Activated T-helper 17 cell treated with anti-CD3 and anti-CD28 coated beads, Interleukin-2, amount 50 U/mL, for 72 hours (primary cell): ENCODE measurements at regions not wholly inside any gene's neighbourhood (a gene's known extent, or its start where the extent isn't known, plus 50 kb on each side); places are given as distances from the start of the nearest gene placed in this dataset.

Experiments used
- ATAC-seq: fragments of 150-1000 bp; cut with Tn5 transposase; replicated peaks from 2 replicates; pipeline ENCODE4 v1.10.0; 2021; ENCODE audit warnings: mild to moderate bottlenecking, moderate library complexity
- H3K27ac Mint-ChIP-seq: one replicate; pipeline ENCODE4 v1.8.0; 2022; ENCODE audit warnings: mixed read lengths
- H3K27me3 Mint-ChIP-seq: one replicate; pipeline ENCODE4 v1.8.0; 2022; ENCODE audit warnings: mixed read lengths
- H3K36me3 Mint-ChIP-seq: one replicate; pipeline ENCODE4 v1.8.0; 2022; ENCODE audit warnings: low read depth, mild to moderate bottlenecking, mixed read lengths
- H3K4me1 Mint-ChIP-seq: one replicate; pipeline ENCODE4 v1.8.0; 2022; ENCODE audit warnings: mixed read lengths
- H3K4me3 Mint-ChIP-seq: one replicate; pipeline ENCODE4 v1.8.0; 2022; ENCODE audit warnings: mild to moderate bottlenecking, mixed read lengths
- H3K9me3 Mint-ChIP-seq: one replicate; pipeline ENCODE4 v1.8.0; 2022; ENCODE audit warnings: mixed read lengths

GRCh38 chr5:111887706-111888105 is 130.7 kb upstream of the NREP start:
- H3K4me3 Mint-ChIP-seq, result no peak overlapping the region
- ATAC-seq, result no peak
- peaks cover 4% of the 10 kb centered on the region for H3K9me3 Mint-ChIP-seq
- no peaks in the 10 kb centered on the region for H3K27me3 Mint-ChIP-seq
- H3K27ac Mint-ChIP-seq, result no peak overlapping the region
- H3K36me3 Mint-ChIP-seq, result no peaks in the 10 kb centered on the region
- no peaks in the 10 kb centered on the region for H3K4me1 Mint-ChIP-seq

DNA sequence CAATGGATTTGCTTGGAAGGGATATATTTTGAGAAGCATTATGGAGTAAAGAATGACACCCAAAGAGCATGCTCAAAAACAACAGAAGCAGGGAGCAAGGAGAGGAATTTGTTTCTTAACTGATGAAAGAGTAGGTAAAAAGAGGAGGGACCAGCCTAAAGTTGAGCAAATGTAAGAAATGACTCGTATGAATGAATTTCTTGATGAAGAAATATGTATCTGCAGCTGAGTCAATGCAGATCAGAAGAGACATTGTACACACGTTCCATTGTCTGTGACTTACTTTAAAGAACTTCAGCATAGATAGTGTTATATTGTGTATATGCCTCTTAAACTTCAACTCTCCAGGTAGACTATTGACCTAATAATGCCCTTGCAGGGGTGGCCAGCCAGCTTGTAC is 112.7 kb upstream of the NREP start:
- no peak overlapping the region for H3K4me3 Mint-ChIP-seq
- no peaks in the 10 kb centered on the region for H3K4me1 Mint-ChIP-seq
- H3K27me3 Mint-ChIP-seq, result no peaks in the 10 kb centered on the region
- H3K9me3 Mint-ChIP-seq, result no peaks in the 10 kb centered on the region
- no peak overlapping the region for H3K27ac Mint-ChIP-seq
- no peaks in the 10 kb centered on the region for H3K36me3 Mint-ChIP-seq
- no peak for ATAC-seq

DNA sequence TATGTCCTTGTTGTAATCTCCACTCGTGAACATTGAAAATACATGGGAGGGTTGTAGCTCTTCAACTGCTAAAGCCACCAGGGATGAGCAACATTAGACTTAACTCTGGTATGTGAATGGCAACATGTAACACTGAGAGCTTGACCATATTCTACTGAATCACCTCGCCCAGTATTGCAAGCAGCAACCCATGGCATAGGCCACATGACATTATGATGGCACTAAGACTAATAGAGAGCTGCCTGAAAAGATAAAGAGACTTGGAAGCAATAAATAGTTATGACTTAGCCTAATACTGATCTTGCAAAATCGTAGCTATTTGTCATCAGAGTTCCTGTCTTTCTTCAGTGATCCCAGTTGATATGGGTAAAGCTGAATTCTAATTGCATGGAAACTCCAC is 108.4 kb upstream of the NREP start:
- Mint-ChIP-seq H3K4me3 (no peak overlapping the region), H3K36me3 (no peaks in the 10 kb centered on the region), H3K27ac (no peak overlapping the region), H3K27me3 (peaks cover 3% of the 10 kb centered on the region), H3K9me3 (peaks cover 4% of the 10 kb centered on the region), H3K4me1 (no peaks in the 10 kb centered on the region)
- ATAC-seq, result no peak

- no peaks in the 10 kb centered on the region for H3K4me1 Mint-ChIP-seq
- no peak for ATAC-seq
- no peak overlapping the region for H3K4me3 Mint-ChIP-seq
- H3K9me3 Mint-ChIP-seq, result peaks cover 4% of the 10 kb centered on the region
- H3K27ac Mint-ChIP-seq, result no peak overlapping the region
- H3K27me3 Mint-ChIP-seq, result peaks cover 11% of the 10 kb centered on the region
- H3K36me3 Mint-ChIP-seq, result no peaks in the 10 kb centered on the region
These were observed 106.8 kb upstream of the NREP start for GRCh38 chr5:111863801-111864200.

GRCh38 chr5:111859533-111860270 is 102.7 kb upstream of the NREP start:
- Mint-ChIP-seq H3K4me1 (no peaks in the 10 kb centered on the region), H3K27ac (no peak overlapping the region), H3K36me3 (no peaks in the 10 kb centered on the region), H3K4me3 (no peak overlapping the region), H3K9me3 (peaks cover 4% of the 10 kb centered on the region), H3K27me3 (peaks cover 11% of the 10 kb centered on the region)
- no peak for ATAC-seq

DNA sequence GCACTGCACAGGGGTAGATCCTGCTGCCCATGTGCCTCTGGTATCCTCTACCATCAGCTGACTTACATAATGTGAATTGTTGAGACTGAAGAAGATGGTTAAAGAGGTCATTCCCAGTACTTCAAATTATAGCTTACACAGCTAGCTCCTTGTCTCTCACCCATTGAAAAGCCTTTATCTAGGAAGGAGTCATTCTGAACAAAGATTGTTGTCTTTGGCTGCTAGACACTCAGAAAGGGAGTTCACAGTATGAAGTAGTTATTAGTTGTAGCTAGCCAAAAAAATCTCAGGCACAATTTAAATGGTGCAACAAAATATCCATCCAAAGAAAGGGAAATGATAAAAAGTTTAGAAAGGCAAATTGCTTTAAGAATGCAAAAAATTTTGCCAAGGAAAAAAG is 102.0 kb upstream of the NREP start:
- H3K4me3 Mint-ChIP-seq, result no peak overlapping the region
- ATAC-seq, result no peak
- H3K36me3 Mint-ChIP-seq, result no peaks in the 10 kb centered on the region
- H3K27me3 Mint-ChIP-seq, result peaks cover 11% of the 10 kb centered on the region
- peaks cover 4% of the 10 kb centered on the region for H3K9me3 Mint-ChIP-seq
- H3K4me1 Mint-ChIP-seq, result no peaks in the 10 kb centered on the region
- H3K27ac Mint-ChIP-seq, result no peak overlapping the region

GRCh38 chr5:111857623-111858022 is 100.6 kb upstream of the NREP start:
- Mint-ChIP-seq H3K36me3 (no peaks in the 10 kb centered on the region), H3K9me3 (no peaks in the 10 kb centered on the region), H3K27ac (no peak overlapping the region), H3K27me3 (peaks cover 16% of the 10 kb centered on the region), H3K4me1 (no peaks in the 10 kb centered on the region), H3K4me3 (no peak overlapping the region)
- no peak for ATAC-seq

DNA sequence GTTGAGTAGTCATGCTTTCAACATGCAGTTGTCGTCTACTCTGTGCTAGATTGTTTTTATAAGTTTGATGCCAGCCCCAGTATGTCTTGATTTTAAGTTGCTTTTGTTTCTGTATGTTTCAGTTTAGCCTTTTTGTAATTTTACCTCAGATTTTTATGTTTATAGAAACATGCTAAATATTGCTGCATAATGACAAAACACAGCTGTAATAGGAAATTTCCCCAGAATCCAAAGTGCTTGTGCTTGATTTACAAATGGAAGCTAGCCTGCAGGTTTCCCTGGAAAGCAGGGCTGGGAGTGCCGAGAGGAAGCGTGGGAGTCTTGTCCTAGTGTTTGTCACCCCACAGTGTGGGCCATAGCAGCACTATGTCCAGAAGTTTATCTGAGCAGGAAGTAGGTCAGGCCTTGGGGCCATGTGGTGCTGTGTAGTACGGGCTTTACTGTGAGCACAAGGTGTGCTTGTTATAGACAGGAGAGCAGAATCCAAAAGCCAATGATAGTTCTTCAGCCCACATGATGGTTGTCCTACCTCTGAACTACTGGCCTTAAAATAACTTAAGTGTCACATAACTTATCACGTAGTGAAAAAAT is 100.0 kb upstream of the NREP start:
- no peak for ATAC-seq
- no peaks in the 10 kb centered on the region for H3K36me3 Mint-ChIP-seq
- H3K4me3 Mint-ChIP-seq, result no peak overlapping the region
- no peaks in the 10 kb centered on the region for H3K4me1 Mint-ChIP-seq
- no peaks in the 10 kb centered on the region for H3K9me3 Mint-ChIP-seq
- no peak overlapping the region for H3K27ac Mint-ChIP-seq
- H3K27me3 Mint-ChIP-seq, result peaks cover 16% of the 10 kb centered on the region

- H3K36me3 Mint-ChIP-seq, result no peaks in the 10 kb centered on the region
- H3K4me3 Mint-ChIP-seq, result no peak overlapping the region
- H3K27ac Mint-ChIP-seq, result no peak overlapping the region
- H3K4me1 Mint-ChIP-seq, result no peaks in the 10 kb centered on the region
- no peaks in the 10 kb centered on the region for H3K9me3 Mint-ChIP-seq
- no peak for ATAC-seq
- H3K27me3 Mint-ChIP-seq, result peaks cover 18% of the 10 kb centered on the region
These were observed 98.4 kb upstream of the NREP start for GRCh38 chr5:111855356-111855755.

GRCh38 chr5:111854186-111854585 is 97.2 kb upstream of the NREP start:
- H3K9me3 Mint-ChIP-seq, result no peaks in the 10 kb centered on the region
- H3K4me3 Mint-ChIP-seq, result no peak overlapping the region
- H3K27me3 Mint-ChIP-seq, result peaks cover 13% of the 10 kb centered on the region
- no peaks in the 10 kb centered on the region for H3K36me3 Mint-ChIP-seq
- H3K27ac Mint-ChIP-seq, result no peak overlapping the region
- ATAC-seq, result no peak
- no peaks in the 10 kb centered on the region for H3K4me1 Mint-ChIP-seq

- H3K4me1 Mint-ChIP-seq, result no peaks in the 10 kb centered on the region
- ATAC-seq, result no peak
These were observed 96.8 kb upstream of the NREP start for GRCh38 chr5:111853748-111854147.

DNA sequence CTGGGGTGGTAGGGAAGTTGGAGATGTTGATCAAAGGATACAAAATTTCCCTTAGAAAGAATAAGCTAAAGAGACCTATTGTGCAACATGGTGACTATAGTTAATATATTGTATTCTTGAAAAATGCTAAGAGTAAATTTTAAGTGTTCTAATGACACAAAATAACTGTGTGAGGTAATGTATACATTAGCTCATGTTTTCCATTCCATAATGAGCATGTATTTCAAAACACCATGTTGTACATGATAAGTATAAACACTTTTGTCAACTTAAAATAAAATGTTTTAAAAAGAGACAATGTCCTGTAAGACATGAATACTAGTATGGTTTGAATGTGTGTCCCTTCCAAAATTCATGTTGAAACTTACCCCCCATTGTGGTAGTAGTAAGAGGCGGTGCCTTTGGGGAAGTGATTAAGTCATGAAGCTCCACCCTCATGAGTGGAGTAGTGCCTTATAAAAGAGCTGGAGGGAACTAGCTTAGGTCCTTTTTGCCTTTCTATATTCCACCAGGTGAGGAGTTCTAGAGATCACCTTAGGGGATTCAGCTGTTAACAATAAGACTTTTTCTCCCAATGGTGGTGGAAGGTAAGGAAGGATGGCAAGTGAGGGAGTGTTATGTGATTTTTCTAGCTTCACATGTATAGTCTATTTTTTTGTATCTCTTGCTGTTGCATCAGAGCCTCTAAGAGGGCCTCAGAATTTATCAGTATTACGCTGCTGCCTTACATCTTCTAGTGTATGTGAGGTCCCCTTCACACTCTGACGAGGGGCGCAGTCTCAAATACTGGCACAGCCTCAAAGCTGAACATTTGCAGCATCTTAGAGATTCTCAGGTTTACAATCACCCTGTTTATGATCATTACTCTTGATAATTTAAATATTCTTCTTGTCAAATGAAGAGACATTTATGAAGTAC is 94.9 kb upstream of the NREP start:
- no peak overlapping the region for H3K27ac Mint-ChIP-seq
- no peaks in the 10 kb centered on the region for H3K36me3 Mint-ChIP-seq
- ATAC-seq, result no peak
- no peaks in the 10 kb centered on the region for H3K9me3 Mint-ChIP-seq
- no peak overlapping the region for H3K4me3 Mint-ChIP-seq
- peaks cover 12% of the 10 kb centered on the region for H3K27me3 Mint-ChIP-seq
- H3K4me1 Mint-ChIP-seq, result no peaks in the 10 kb centered on the region

More at GRCh38 chr5:111853748-111854147, 96.8 kb upstream of the NREP start:
- H3K27me3 Mint-ChIP-seq, result peaks cover 12% of the 10 kb centered on the region
- H3K36me3 Mint-ChIP-seq, result no peaks in the 10 kb centered on the region
- no peak overlapping the region for H3K27ac Mint-ChIP-seq
- H3K9me3 Mint-ChIP-seq, result no peaks in the 10 kb centered on the region
- H3K4me3 Mint-ChIP-seq, result no peak overlapping the region

DNA sequence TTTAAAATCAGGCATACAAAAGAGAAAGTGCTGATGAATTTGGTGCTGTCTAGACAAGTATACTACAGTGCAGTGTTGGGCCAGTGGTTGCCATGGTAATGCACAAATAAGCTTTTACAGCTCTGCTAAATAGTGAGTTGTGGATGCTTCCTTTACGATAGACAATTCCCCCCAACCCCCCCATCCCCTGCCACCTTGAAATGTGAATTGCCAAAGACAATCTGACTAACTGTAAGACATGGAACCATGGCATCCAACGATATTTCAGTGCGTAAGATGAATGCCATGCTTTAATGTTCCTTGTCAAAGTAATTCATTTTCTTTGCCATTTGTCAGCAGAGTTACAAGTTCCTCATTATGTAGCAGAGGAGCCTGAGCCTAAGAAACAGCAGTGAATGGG is 91.5 kb upstream of the NREP start:
- Mint-ChIP-seq H3K4me1 (no peaks in the 10 kb centered on the region), H3K4me3 (no peak overlapping the region), H3K9me3 (no peaks in the 10 kb centered on the region), H3K27ac (no peak overlapping the region), H3K36me3 (no peaks in the 10 kb centered on the region), H3K27me3 (peaks cover 12% of the 10 kb centered on the region)
- ATAC-seq, result no peak

DNA sequence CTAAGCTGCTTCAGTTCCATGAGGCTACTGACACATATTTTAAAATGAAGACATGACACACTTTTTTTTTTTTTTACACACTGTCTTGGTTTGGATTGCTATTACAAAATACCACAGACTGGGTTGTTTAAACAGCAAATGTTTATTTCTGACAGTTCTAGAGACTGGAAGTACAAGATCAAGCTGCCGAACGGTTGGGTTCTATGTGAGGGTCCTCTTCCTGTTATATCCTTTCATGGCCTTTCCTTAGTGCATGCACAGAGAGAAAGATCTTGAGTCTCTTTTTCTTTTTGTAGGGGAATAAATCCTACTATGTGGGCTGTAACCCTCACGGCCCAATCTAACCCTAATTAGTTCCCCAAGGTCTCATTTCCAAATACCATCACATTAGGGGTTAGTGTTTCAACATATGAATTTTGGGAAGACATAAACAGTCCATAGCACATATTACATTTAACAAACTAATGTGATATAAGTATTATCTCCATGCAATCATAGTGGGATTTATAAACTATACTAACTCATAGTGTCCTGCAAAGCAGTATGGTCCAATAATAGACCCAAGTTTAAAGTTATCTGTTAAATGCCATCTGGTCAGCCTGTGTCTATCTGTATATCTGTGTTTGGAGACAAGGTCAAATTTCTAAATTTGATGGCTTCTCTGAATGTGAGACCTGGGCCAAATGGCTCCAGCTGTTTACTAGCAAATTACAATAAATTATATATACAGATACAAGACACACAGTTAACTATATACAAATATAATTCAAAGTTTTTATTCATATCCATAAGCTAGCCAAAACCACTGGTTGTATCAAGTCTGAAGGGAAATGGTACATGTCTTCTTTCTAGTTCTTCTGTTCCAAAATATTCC is 90.3 kb upstream of the NREP start:
- H3K9me3 Mint-ChIP-seq, result no peaks in the 10 kb centered on the region
- H3K27me3 Mint-ChIP-seq, result peaks cover 10% of the 10 kb centered on the region
- no peak overlapping the region for H3K4me3 Mint-ChIP-seq
- H3K36me3 Mint-ChIP-seq, result no peaks in the 10 kb centered on the region
- H3K27ac Mint-ChIP-seq, result no peak overlapping the region
- ATAC-seq, result no peak
- no peaks in the 10 kb centered on the region for H3K4me1 Mint-ChIP-seq
